Activated CD8-positive, alpha-beta T cell treated with anti-CD3 and anti-CD28 coated beads for 36 hours (primary cell): ENCODE measurements at regions not wholly inside any gene's neighbourhood (a gene's known extent, or its start where the extent isn't known, plus 50 kb on each side); places are given as distances from the start of the nearest gene placed in this dataset.

ENCODE experiments used
- ATAC-seq: fragments of 200-7000 bp; cut with Tn5 transposase; one replicate; pipeline ENCODE4 v1.10.0; 2021; ENCODE audit warnings: mild to moderate bottlenecking, moderate library complexity
- CTCF ChIA-PET: fragments of 350-600 bp; sonication (Branson Sonifier 250); formaldehyde crosslinking; loops from one replicate; lab custom pipeline; 2021; ENCODE audit warnings: antibody characterized with exemption; lab: Charles Lee
- POLR2A ChIA-PET: fragments of 350-600 bp; sonication (Branson Sonifier 250); formaldehyde crosslinking; loops from one replicate; lab custom pipeline; 2021; ENCODE audit warnings: antibody characterized with exemption; lab: Charles Lee
- DNase-seq: peaks from one replicate; pipeline ENCODE4 v3.0.0-alpha.2; 2020
- H3K27ac Mint-ChIP-seq: one replicate; pipeline ENCODE4 v1.8.0; 2021; ENCODE audit warnings: mild to moderate bottlenecking, mixed read lengths
- H3K27me3 Mint-ChIP-seq: one replicate; pipeline ENCODE4 v1.8.0; 2021; ENCODE audit warnings: mixed read lengths
- H3K36me3 Mint-ChIP-seq: one replicate; pipeline ENCODE4 v1.8.0; 2021; ENCODE audit warnings: low read depth, mixed read lengths
- H3K4me1 Mint-ChIP-seq: one replicate; pipeline ENCODE4 v1.8.0; 2021; ENCODE audit warnings: low read depth, mixed read lengths
- H3K4me3 Mint-ChIP-seq: one replicate; pipeline ENCODE4 v1.8.0; 2021; ENCODE audit warnings: mild to moderate bottlenecking, moderate library complexity, mixed read lengths
- H3K9me3 Mint-ChIP-seq: one replicate; pipeline ENCODE4 v1.8.0; 2021; ENCODE audit warnings: mixed read lengths
- CTCF ChIP-seq: fragments of 200-600 bp; IDR thresholded peaks from one replicate; pipeline ENCODE4 v1.8.0; 2022; ENCODE audit warnings: antibody characterized with exemption, mild to moderate bottlenecking
- intact Hi-C: fragments of 100-400 bp; cut with micrococcal nuclease; formaldehyde crosslinking; loops from one replicate; pipeline ENCODE4 v1.10.0; 2022

GRCh38 chr14:22218728-22219127 lies 370.3 kb downstream of the DAD1 start:
- Mint-ChIP-seq H3K27me3 (no peaks in the 10 kb centered on the region), H3K9me3 (no peaks in the 10 kb centered on the region), H3K4me1 (peaks cover 12% of the 10 kb centered on the region), H3K36me3 (no peaks in the 10 kb centered on the region), H3K4me3 (no peak overlapping the region), H3K27ac (no peak overlapping the region)
- DNase-seq = peak; percentile 22
- ChIA-PET CTCF (interaction anchor here (1.0 to 1.6 kb wide), 2 partner anchors 16 to 351 kb away, joined by 6 read pairs; no protein-coding TSS in a partner anchor), POLR2A (no interaction called here)
- TF ChIP-seq CTCF = no peak
- intact Hi-C loops = no loop called here
- peak; percentile 27 for ATAC-seq

GRCh38 chr14:22213120-22213519 lies 375.9 kb downstream of the DAD1 start:
- H3K27me3 Mint-ChIP-seq = no peaks in the 10 kb centered on the region
- TF ChIP-seq CTCF = no peak
- H3K9me3 Mint-ChIP-seq = no peaks in the 10 kb centered on the region
- ATAC-seq (no peak), DNase-seq (no peak)
- CTCF ChIA-PET = no interaction called here
- no peaks in the 10 kb centered on the region for H3K4me1 Mint-ChIP-seq
- no peak overlapping the region for H3K27ac Mint-ChIP-seq
- H3K36me3 Mint-ChIP-seq = no peaks in the 10 kb centered on the region
- no peak overlapping the region for H3K4me3 Mint-ChIP-seq
- intact Hi-C loops = no loop called here
- POLR2A ChIA-PET = no interaction called here

GRCh38 chr14:22210906-22211305 lies 378.1 kb downstream of the DAD1 start:
- CTCF ChIA-PET = no interaction called here
- Mint-ChIP-seq H3K27me3 (no peaks in the 10 kb centered on the region), H3K27ac (no peak overlapping the region), H3K4me1 (no peaks in the 10 kb centered on the region), H3K4me3 (no peak overlapping the region), H3K36me3 (no peaks in the 10 kb centered on the region), H3K9me3 (no peaks in the 10 kb centered on the region)
- intact Hi-C loops = no loop called here
- no peak for ATAC-seq
- TF ChIP-seq CTCF = no peak
- POLR2A ChIA-PET = no interaction called here
- no peak for DNase-seq

- CTCF ChIA-PET = no interaction called here
- POLR2A ChIA-PET = no interaction called here
- DNase-seq = no peak
- Mint-ChIP-seq H3K4me3 (no peak overlapping the region), H3K36me3 (no peaks in the 10 kb centered on the region), H3K27ac (no peak overlapping the region), H3K9me3 (no peaks in the 10 kb centered on the region), H3K4me1 (no peaks in the 10 kb centered on the region), H3K27me3 (no peaks in the 10 kb centered on the region)
- intact Hi-C loops = no loop called here
- no peak for TF ChIP-seq CTCF
- no peak for ATAC-seq
Observed at GRCh38 chr14:22210026-22210425, 379.0 kb downstream of the DAD1 start.

- H3K27ac Mint-ChIP-seq = peak overlapping the region; percentile 86
- peaks cover 13% of the 10 kb centered on the region for H3K4me1 Mint-ChIP-seq
- peaks cover under 1% of the 10 kb centered on the region for H3K9me3 Mint-ChIP-seq
- ChIA-PET POLR2A (interaction anchor here (0.6 kb wide), 1 partner anchor 325 kb away, joined by 4 read pairs; no protein-coding TSS in a partner anchor), CTCF (interaction anchor here (2.2 to 3.9 kb wide), 3 partner anchors 15 to 367 kb away, joined by 6 to 15 read pairs (median 9); no protein-coding TSS in a partner anchor)
- TF ChIP-seq CTCF = no peak
- intact Hi-C loops = no loop called here
- ATAC-seq (no peak), DNase-seq (no peak)
- H3K4me3 Mint-ChIP-seq = peak overlapping the region; percentile 76
- no peaks in the 10 kb centered on the region for H3K36me3 Mint-ChIP-seq
- no peaks in the 10 kb centered on the region for H3K27me3 Mint-ChIP-seq
Observed at GRCh38 chr14:22203036-22203435, 386.0 kb downstream of the DAD1 start.
